ENCODE measurements at regions not wholly inside any gene's neighbourhood (a gene's known extent, or its start where the extent isn't known, plus 50 kb on each side); places are given as distances from the start of the nearest gene placed in this dataset.

DNA sequence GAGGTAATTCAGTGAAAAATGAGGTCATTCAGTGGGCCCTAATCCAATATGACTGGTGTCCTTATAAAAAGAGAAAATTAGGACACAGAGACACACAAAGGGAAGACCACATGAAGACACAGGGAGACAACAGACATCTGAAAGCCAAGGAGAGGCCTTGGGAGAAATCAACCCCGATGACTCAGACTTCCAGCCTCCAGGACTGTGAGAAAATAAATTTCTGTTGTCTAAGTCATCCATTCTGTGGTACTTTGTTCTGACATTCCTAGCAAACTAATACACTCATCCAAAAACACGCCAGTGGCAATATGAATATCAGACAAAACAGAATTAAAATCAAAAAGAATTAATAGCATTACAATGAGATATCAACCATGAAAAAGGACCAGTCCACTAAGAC, 303.7 kb downstream of the SS18 start:
- TF ChIP-seq JUND (IDR thresholded peaks at IDR 0.05; ENCODE audit: low read depth): no peak
- in situ Hi-C loops (cut with HindIII; ENCODE audit: low pct_unique_long_range_greater_than_20kb, low sequenced_read_pairs): no loop called here
- DNase-seq (ENCODE audit: low read depth in 1 of 2, low spot score in 1 of 2): no peak

- in situ Hi-C loops (cut with HindIII; ENCODE audit: low pct_unique_long_range_greater_than_20kb, low sequenced_read_pairs): no loop called here
- no peak for TF ChIP-seq JUND (IDR thresholded peaks at IDR 0.05; ENCODE audit: low read depth)
- no peak for DNase-seq (ENCODE audit: low read depth in 1 of 2, low spot score in 1 of 2)
Observed at GRCh38 chr18:25780105-25780504, 310.3 kb downstream of the SS18 start.

DNA sequence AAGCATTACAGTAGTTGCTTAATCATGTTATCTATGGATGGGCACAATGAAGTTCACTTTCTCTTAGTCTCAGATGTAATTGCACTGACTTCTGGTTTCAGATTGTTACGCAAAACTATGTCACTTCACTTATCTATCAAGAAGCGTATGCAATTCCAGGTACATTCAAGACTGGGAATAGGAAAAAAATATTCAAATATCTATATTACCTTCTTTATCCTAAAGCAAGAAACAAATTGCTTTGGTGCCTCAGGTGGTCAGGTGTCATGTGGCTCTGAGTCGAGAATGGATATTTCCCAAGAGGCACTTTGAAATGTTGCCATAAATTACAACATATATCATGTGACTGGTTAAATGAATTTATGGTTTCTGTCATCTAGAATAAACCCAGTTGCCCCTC, 318.6 kb downstream of the SS18 start:
- in situ Hi-C loops (cut with HindIII; ENCODE audit: low pct_unique_long_range_greater_than_20kb, low sequenced_read_pairs): no loop called here
- TF ChIP-seq JUND (IDR thresholded peaks at IDR 0.05; ENCODE audit: low read depth): no peak
- DNase-seq (ENCODE audit: low read depth in 1 of 2, low spot score in 1 of 2): no peak

- no peak for TF ChIP-seq JUND (IDR thresholded peaks at IDR 0.05; ENCODE audit: low read depth)
- DNase-seq (ENCODE audit: low read depth in 1 of 2, low spot score in 1 of 2): no peak
- in situ Hi-C loops (cut with HindIII; ENCODE audit: low pct_unique_long_range_greater_than_20kb, low sequenced_read_pairs): no loop called here
Observed at GRCh38 chr18:25764777-25765176, 325.6 kb downstream of the SS18 start.

GRCh38 chr18:25759111-25759510, 331.3 kb downstream of the SS18 start:
- in situ Hi-C loops (cut with HindIII; ENCODE audit: low pct_unique_long_range_greater_than_20kb, low sequenced_read_pairs): no loop called here
- TF ChIP-seq JUND (IDR thresholded peaks at IDR 0.05; ENCODE audit: low read depth): no peak

GRCh38 chr18:25743646-25744151, 346.7 kb downstream of the SS18 start:
- no peak for DNase-seq (ENCODE audit: low read depth in 1 of 2, low spot score in 1 of 2)
- in situ Hi-C loops (cut with HindIII; ENCODE audit: low pct_unique_long_range_greater_than_20kb, low sequenced_read_pairs): no loop called here
- TF ChIP-seq JUND (IDR thresholded peaks at IDR 0.05; ENCODE audit: low read depth): no peak

More at GRCh38 chr18:25759111-25759510, 331.3 kb downstream of the SS18 start:
- DNase-seq (ENCODE audit: low read depth in 1 of 2, low spot score in 1 of 2): no peak

DNA sequence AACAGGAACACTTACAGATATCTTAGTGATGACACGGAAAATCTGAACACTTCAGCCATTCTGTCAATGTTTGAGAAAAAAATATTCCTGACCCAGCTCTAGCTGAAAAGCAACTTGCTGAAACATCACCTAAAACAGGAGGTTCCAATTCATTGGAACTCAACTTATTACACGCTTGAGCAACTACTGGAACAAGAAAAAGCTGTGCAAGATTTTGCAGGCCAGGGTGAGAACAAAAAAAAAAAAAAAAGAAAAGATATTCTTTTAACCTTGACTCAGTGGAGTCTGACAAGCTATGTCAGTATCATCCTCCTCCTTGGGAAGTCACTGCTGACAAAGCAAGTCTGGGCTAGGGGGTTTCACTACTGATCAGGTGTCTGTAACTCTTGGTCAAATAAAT, 351.0 kb downstream of the SS18 start:
- in situ Hi-C loops (cut with HindIII; ENCODE audit: low pct_unique_long_range_greater_than_20kb, low sequenced_read_pairs): no loop called here
- no peak for DNase-seq (ENCODE audit: low read depth in 1 of 2, low spot score in 1 of 2)
- TF ChIP-seq JUND (IDR thresholded peaks at IDR 0.05; ENCODE audit: low read depth): no peak

DNA sequence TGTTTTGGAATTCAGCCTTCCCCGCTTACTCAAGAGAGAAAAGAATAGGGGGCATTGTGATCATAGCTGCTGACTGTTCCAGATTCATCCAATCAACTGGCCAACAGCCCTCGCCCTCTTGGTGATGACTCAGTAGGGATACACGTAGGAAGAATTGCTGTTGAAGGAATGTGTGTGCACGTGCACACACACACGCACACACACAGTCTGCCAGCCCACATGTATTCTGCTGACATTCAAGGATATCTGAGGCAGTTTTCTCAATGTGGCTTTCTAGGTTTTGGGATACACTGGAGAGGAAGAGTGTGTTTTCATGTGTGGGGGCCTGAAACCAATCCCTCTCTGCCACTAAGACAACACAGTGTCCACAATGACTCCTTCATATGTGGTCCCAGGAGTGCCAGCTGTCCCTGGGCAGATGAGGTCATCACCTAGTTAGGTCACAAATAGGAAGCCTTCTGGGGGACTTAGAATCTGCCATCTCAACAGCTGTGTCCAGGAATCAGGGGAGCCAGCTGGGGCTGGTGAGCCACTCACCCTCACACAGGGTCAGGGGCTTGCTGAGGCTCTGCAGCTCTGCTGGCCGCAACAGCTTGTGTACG, 352.6 kb downstream of the SS18 start:
- no peak for TF ChIP-seq JUND (IDR thresholded peaks at IDR 0.05; ENCODE audit: low read depth)
- no peak for DNase-seq (ENCODE audit: low read depth in 1 of 2, low spot score in 1 of 2)
- in situ Hi-C loops (cut with HindIII; ENCODE audit: low pct_unique_long_range_greater_than_20kb, low sequenced_read_pairs): no loop called here

GRCh38 chr18:25736516-25736915, 353.9 kb downstream of the SS18 start:
- DNase-seq (ENCODE audit: low read depth in 1 of 2, low spot score in 1 of 2): no peak
- no peak for TF ChIP-seq JUND (IDR thresholded peaks at IDR 0.05; ENCODE audit: low read depth)
- in situ Hi-C loops (cut with HindIII; ENCODE audit: low pct_unique_long_range_greater_than_20kb, low sequenced_read_pairs): no loop called here

- DNase-seq (ENCODE audit: low read depth in 1 of 2, low spot score in 1 of 2): no peak
Observed at GRCh38 chr18:25735459-25735858, 355.0 kb downstream of the SS18 start.

DNA sequence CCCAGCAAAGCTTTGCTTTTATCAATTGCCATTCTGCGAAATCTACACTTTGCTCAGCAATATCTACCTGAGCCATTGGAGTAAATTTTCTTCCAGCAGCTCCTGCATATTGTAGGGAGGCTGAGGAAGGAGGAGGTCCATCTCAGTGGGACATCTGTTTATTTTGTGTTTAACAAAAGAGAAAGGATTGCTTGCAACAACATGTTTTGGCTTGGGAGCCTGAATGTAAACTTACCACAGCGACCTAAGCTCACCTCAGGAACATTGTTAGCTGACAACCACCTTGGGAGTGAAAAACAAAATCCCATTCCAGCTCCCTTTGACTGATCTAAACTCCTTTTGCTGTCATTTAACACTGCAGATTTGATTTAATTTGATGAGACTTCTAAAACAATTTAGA, 356.1 kb downstream of the SS18 start:
- no peak for TF ChIP-seq JUND (IDR thresholded peaks at IDR 0.05; ENCODE audit: low read depth)
- no peak for DNase-seq (ENCODE audit: low read depth in 1 of 2, low spot score in 1 of 2)
- in situ Hi-C loops (cut with HindIII; ENCODE audit: low pct_unique_long_range_greater_than_20kb, low sequenced_read_pairs): no loop called here

More at GRCh38 chr18:25735459-25735858, 355.0 kb downstream of the SS18 start:
- TF ChIP-seq JUND (IDR thresholded peaks at IDR 0.05; ENCODE audit: low read depth): no peak
- in situ Hi-C loops (cut with HindIII; ENCODE audit: low pct_unique_long_range_greater_than_20kb, low sequenced_read_pairs): no loop called here

- TF ChIP-seq JUND (IDR thresholded peaks at IDR 0.05; ENCODE audit: low read depth): no peak
- no peak for DNase-seq (ENCODE audit: low read depth in 1 of 2, low spot score in 1 of 2)
- in situ Hi-C loops (cut with HindIII; ENCODE audit: low pct_unique_long_range_greater_than_20kb, low sequenced_read_pairs): no loop called here
Observed at GRCh38 chr18:25732862-25733261, 357.6 kb downstream of the SS18 start.

DNA sequence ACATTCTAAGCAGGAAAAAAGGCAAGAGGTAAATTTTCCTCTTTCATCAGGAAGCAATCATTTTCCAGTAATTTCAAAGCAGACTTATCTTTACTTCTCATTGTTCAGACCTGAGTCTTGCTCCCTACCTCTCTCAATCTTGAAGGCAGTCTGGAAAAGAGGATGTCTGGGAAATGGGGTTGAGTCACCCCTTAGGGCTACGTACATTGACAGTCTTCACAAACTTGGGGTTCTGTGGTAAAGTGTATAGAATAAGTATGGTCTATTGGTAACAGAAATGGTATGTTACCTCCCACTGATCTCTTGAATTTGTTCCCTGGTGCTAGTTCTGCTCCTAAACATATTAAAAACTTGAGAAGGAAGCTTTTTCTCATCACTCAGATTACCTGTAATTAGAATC, 361.3 kb downstream of the SS18 start:
- TF ChIP-seq JUND (IDR thresholded peaks at IDR 0.05; ENCODE audit: low read depth): no peak
- in situ Hi-C loops (cut with HindIII; ENCODE audit: low pct_unique_long_range_greater_than_20kb, low sequenced_read_pairs): no loop called here
- no peak for DNase-seq (ENCODE audit: low read depth in 1 of 2, low spot score in 1 of 2)

Data from T47D (cell line).